Ovary (tissue), 7 donors: ENCODE measurements at regions not wholly inside any gene's neighbourhood (a gene's known extent, or its start where the extent isn't known, plus 50 kb on each side); places are given as distances from the start of the nearest gene placed in this dataset.

Experiments used
- DNase-seq, 5 donors: peaks; one replicate each; pipeline ENCODE4 v3.0.0-alpha.2; 2019 to 2020
- H3K27ac ChIP-seq, 2 donors: fragments of 200-600 bp; one replicate each; pipeline versions ENCODE4 v1.5.1 to v1.8.0; 2019 to 2022
- H3K27me3 ChIP-seq: fragments of 200-600 bp; one replicate; pipeline ENCODE4 v1.8.0; 2022
- H3K36me3 ChIP-seq: fragments of 200-600 bp; sonication (generic); one replicate; pipeline ENCODE4 v1.5.1; 2019
- H3K4me1 ChIP-seq: one replicate; pipeline ENCODE4 v1.8.1; 2013; ENCODE audit warnings: mild to moderate bottlenecking, moderate library complexity; ENCODE audit not compliant: insufficient read depth
- H3K4me3 ChIP-seq: fragments of 200-600 bp; sonication (generic); one replicate; pipeline ENCODE4 v1.5.1; 2017
- H3K9me3 ChIP-seq, 2 donors: fragments of 200-600 bp in 1 of 2; sonication (generic) in 1 of 2; one replicate each; pipeline versions ENCODE4 v1.5.1 to v1.8.1; 2013 to 2019; ENCODE audit warnings: mild to moderate bottlenecking in 1 of 2, moderate library complexity in 1 of 2
- EP300 ChIP-seq: sonication (generic); formaldehyde crosslinking; IDR thresholded peaks from one replicate; pipeline ENCODE4 v1.6.1; 2017; ENCODE audit warnings: antibody characterized with exemption
- POLR2A ChIP-seq: fragments of 450-650 bp; IDR thresholded peaks from one replicate; pipeline ENCODE4 v1.6.1; 2017; ENCODE audit warnings: antibody characterized with exemption, mild to moderate bottlenecking, moderate library complexity
- WGBS, 3 donors: extraction: QIAGEN DNeasy Blood & Tissue Kit in 1 of 3; methylation state at CpG; one replicate each; pipeline versions ENCODE4 v1.1.5 to v1.1.7; 2013 to 2017; 5-methylcytosine and 5-hydroxymethylcytosine counted together
- intact Hi-C, 4 donors: fragments of 100-400 bp; cut with DNase I; formaldehyde crosslinking; loops; one replicate each; pipeline versions ENCODE4 v1.11.0 to v1.15.1; 2022 to 2023
- TF ChIP-seq, protein P1 (sequence below), 3 donors: fragments of 450-650 bp in 2 of 3; fragments of 200-600 bp in 1 of 3; IDR thresholded peaks; one replicate each; pipeline versions ENCODE4 v1.5.1 to v1.8.0; 2016 to 2022; ENCODE audit warnings: antibody characterized with exemption in 3 of 3, mild to moderate bottlenecking in 1 of 3
- donor health status: DM: no; HTN: no; CAD: no; lungs with moderate emphysema.
- donor health status: DM: no; HTN: no; CAD: no.
- donor health status: Bipolar disorder and iron deficiency.
- donor health status: DM: no; HTN: no; CAD: no.
- donor health status: DM: yes; HTN: yes; CAD: no.

DNA sequence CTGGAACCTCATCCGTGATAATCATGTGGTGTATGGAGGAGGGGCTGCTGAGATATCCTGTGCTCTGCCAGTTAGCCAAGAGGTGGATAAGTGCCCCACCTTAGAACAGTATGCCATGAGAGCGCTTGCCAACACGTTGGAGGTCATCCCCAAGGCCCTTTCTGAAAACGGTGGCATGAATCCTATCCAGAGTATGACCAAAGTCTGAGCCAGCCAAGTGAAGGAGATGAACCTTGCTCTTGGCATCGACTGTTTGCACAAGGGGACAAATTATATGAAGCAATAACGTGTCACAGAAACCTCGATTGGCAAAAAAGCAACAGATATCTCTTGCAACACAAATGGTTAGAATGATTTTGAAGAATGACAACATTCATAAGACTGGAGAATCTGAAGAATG lies 251.2 kb upstream of the OBI1 start:
- TF ChIP-seq EP300, result no peak
- TF ChIP-seq, protein P1, sequence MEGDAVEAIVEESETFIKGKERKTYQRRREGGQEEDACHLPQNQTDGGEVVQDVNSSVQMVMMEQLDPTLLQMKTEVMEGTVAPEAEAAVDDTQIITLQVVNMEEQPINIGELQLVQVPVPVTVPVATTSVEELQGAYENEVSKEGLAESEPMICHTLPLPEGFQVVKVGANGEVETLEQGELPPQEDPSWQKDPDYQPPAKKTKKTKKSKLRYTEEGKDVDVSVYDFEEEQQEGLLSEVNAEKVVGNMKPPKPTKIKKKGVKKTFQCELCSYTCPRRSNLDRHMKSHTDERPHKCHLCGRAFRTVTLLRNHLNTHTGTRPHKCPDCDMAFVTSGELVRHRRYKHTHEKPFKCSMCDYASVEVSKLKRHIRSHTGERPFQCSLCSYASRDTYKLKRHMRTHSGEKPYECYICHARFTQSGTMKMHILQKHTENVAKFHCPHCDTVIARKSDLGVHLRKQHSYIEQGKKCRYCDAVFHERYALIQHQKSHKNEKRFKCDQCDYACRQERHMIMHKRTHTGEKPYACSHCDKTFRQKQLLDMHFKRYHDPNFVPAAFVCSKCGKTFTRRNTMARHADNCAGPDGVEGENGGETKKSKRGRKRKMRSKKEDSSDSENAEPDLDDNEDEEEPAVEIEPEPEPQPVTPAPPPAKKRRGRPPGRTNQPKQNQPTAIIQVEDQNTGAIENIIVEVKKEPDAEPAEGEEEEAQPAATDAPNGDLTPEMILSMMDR (IDR thresholded peaks at IDR 0.05), result no peak
- no peak for TF ChIP-seq POLR2A
- Histone ChIP-seq H3K27ac (no peak overlapping the region), H3K36me3 (no peaks in the 10 kb centered on the region), H3K9me3 (no peaks in the 10 kb centered on the region), H3K4me3 (no peak overlapping the region), H3K4me1 (no peaks in the 10 kb centered on the region), H3K27me3 (no peaks in the 10 kb centered on the region)
- DNase-seq, result no peak
- intact Hi-C loops, result no loop called here
- 69 to 76% (median 75%) methylated on average over 7 of the region's 7 CpGs for WGBS, 3 donors

DNA sequence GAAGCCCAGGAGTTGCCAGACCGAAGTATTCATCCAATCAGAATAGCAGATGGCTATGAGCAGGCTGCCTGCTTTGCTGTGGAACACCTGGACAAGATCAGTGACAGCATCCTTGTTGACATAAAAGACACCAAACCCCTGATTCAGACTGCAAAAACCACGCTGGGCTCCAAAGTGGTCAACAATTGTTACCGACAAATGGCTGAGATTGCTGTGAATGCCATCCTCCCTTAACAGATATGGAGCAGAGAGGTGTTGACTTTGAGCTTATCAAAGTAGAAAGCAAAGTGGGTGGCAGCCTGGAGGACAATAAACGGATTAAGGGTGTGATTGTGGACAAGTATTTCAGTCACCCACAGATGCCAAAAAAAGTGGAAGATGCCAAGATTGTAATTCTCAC lies 250.3 kb upstream of the OBI1 start:
- Histone ChIP-seq H3K4me3 (no peak overlapping the region), H3K4me1 (no peaks in the 10 kb centered on the region), H3K27ac (no peak overlapping the region), H3K36me3 (no peaks in the 10 kb centered on the region), H3K27me3 (no peaks in the 10 kb centered on the region), H3K9me3 (no peaks in the 10 kb centered on the region)
- DNase-seq, result no peak
- WGBS, 3 donors, result 21 to 29% (median 28%) methylated on average over 4 of the region's 4 CpGs
- TF ChIP-seq EP300, result no peak
- TF ChIP-seq, protein P1 (IDR thresholded peaks at IDR 0.05), result no peak
- TF ChIP-seq POLR2A, result no peak
- intact Hi-C loops, result no loop called here

DNA sequence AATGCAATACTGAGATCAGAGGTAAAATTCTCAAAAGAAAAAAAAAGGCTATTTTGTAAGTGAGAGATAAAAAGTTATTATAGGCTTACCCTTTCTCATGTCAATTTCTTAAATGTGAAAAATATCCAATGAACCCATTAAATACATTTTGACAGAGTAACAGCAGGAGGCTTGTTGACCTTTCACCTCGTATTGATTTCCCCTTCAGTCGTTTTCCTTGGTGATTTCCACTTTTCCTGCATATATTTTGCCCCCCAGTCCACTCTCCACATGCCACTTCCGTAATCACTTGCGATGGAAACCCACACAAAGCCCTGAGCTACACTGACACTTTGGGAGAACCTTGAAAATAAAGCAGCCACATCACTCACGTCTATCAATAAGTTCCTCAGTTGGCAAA lies 248.1 kb upstream of the OBI1 start:
- Histone ChIP-seq H3K4me3 (no peak overlapping the region), H3K27me3 (no peaks in the 10 kb centered on the region), H3K4me1 (no peaks in the 10 kb centered on the region), H3K36me3 (no peaks in the 10 kb centered on the region), H3K27ac (no peak overlapping the region), H3K9me3 (no peaks in the 10 kb centered on the region)
- TF ChIP-seq, protein P1 (IDR thresholded peaks at IDR 0.05), result no peak
- TF ChIP-seq EP300 (no peak), POLR2A (no peak)
- intact Hi-C loops, result no loop called here
- no peak for DNase-seq
- WGBS, 3 donors, result 46 to 55% (median 50%) methylated on average over 5 of the region's 5 CpGs

- Histone ChIP-seq H3K9me3 (no peaks in the 10 kb centered on the region), H3K27me3 (no peaks in the 10 kb centered on the region), H3K27ac (no peak overlapping the region), H3K4me1 (no peaks in the 10 kb centered on the region), H3K36me3 (no peaks in the 10 kb centered on the region), H3K4me3 (no peak overlapping the region)
- WGBS, 3 donors, result 40 to 43% (median 41%) methylated on average over 2 of the region's 2 CpGs
- TF ChIP-seq POLR2A, result no peak
- no peak for TF ChIP-seq EP300
- TF ChIP-seq, protein P1 (IDR thresholded peaks at IDR 0.05), result no peak
- intact Hi-C loops, result no loop called here
- no peak for DNase-seq
Measured at GRCh38 chr13:78897200-78897599, 238.2 kb upstream of the OBI1 start.

- no peak overlapping the region for H3K4me3 ChIP-seq
- intact Hi-C loops, result no loop called here
- TF ChIP-seq, protein P1 (IDR thresholded peaks at IDR 0.05), result no peak
- TF ChIP-seq POLR2A (no peak), EP300 (no peak)
Measured at GRCh38 chr13:78884571-78884970, 225.6 kb upstream of the OBI1 start.

More at GRCh38 chr13:78884571-78884970, 225.6 kb upstream of the OBI1 start:
- H3K27me3 ChIP-seq, result no peaks in the 10 kb centered on the region
- H3K9me3 ChIP-seq, result no peaks in the 10 kb centered on the region
- H3K4me1 ChIP-seq, result no peaks in the 10 kb centered on the region
- no peak for DNase-seq
- no peaks in the 10 kb centered on the region for H3K36me3 ChIP-seq
- H3K27ac ChIP-seq, result no peak overlapping the region
